SK-N-SH (cell line): ENCODE measurements at regions not wholly inside any gene's neighbourhood (a gene's known extent, or its start where the extent isn't known, plus 50 kb on each side); places are given as distances from the start of the nearest gene placed in this dataset.

Source experiments
- CHD2 ChIP-seq: fragments of 150-350 bp; IDR thresholded peaks from 2 replicates; pipeline ENCODE4 v1.6.1; 2018; ENCODE audit warnings: low read length; ENCODE audit not compliant: partially characterized antibody
- EZH2phosphoT487 ChIP-seq: fragments of 200-600 bp; sonication (generic); IDR thresholded peaks from 2 replicates; pipeline ENCODE4 v1.6.1; 2017; ENCODE audit warnings: low read depth, mixed run types, mild to moderate bottlenecking, antibody characterized with exemption, moderate library complexity, borderline replicate concordance
- MEF2A ChIP-seq: IDR thresholded peaks from 2 replicates; pipeline ENCODE4 v1.4.0; 2012; ENCODE audit warnings: low read depth, borderline replicate concordance
- MXI1 ChIP-seq: IDR thresholded peaks from 2 replicates; pipeline ENCODE4 v1.6.1; 2012; ENCODE audit warnings: mild to moderate bottlenecking, low read depth, low read length, improper control_type of control experiment
- NRF1 ChIP-seq: IDR thresholded peaks from 2 replicates; pipeline ENCODE4 v1.6.1; 2012; ENCODE audit warnings: low read depth, mild to moderate bottlenecking, low read length
- POLR2AphosphoS5 ChIP-seq: IDR thresholded peaks from 2 replicates; pipeline ENCODE4 v1.6.1; 2012; ENCODE audit warnings: low read depth, low read length
- YY1 ChIP-seq: IDR thresholded peaks from 2 replicates; pipeline ENCODE4 v1.4.0; 2012; ENCODE audit warnings: low read depth, mild to moderate bottlenecking
- TF ChIP-seq, protein P1 (sequence below): fragments of 200-600 bp; sonication (generic); IDR thresholded peaks from 2 replicates; pipeline ENCODE4 v1.6.1; 2017; ENCODE audit warnings: antibody characterized with exemption, mild to moderate bottlenecking, moderate library complexity
- TF ChIP-seq, protein P2 (sequence below): IDR thresholded peaks from 2 replicates; pipeline ENCODE4 v1.4.0; 2012; ENCODE audit warnings: low read depth

DNA sequence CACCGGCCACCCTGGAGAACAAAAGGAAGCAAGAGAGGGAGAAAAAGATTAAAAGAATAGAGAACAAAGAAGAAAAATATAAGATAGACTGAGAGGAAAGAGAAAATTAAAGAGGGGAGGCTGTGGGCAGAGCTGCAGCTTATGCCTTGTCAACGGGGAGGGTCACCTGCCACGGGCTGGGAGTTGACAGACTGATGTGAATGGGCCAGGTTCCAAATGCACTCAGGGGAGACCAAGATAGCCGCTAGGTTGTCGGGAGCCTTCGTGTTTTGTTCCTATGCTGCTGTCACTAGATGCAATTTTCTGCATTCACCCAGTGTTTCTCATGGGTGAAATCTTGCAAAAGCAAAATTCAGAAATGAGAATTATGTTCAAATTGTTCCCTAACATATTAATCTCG, 119.6 kb upstream of the MTHFD1L start:
- no peak for TF ChIP-seq EZH2phosphoT487
- no peak for TF ChIP-seq NRF1
- TF ChIP-seq YY1 = no peak
- TF ChIP-seq MXI1 = no peak
- TF ChIP-seq, protein P1, sequence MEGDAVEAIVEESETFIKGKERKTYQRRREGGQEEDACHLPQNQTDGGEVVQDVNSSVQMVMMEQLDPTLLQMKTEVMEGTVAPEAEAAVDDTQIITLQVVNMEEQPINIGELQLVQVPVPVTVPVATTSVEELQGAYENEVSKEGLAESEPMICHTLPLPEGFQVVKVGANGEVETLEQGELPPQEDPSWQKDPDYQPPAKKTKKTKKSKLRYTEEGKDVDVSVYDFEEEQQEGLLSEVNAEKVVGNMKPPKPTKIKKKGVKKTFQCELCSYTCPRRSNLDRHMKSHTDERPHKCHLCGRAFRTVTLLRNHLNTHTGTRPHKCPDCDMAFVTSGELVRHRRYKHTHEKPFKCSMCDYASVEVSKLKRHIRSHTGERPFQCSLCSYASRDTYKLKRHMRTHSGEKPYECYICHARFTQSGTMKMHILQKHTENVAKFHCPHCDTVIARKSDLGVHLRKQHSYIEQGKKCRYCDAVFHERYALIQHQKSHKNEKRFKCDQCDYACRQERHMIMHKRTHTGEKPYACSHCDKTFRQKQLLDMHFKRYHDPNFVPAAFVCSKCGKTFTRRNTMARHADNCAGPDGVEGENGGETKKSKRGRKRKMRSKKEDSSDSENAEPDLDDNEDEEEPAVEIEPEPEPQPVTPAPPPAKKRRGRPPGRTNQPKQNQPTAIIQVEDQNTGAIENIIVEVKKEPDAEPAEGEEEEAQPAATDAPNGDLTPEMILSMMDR = no peak
- no peak for TF ChIP-seq POLR2AphosphoS5
- TF ChIP-seq, protein P2, sequence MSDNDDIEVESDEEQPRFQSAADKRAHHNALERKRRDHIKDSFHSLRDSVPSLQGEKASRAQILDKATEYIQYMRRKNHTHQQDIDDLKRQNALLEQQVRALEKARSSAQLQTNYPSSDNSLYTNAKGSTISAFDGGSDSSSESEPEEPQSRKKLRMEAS = no peak
- TF ChIP-seq MEF2A = no peak
- no peak for TF ChIP-seq CHD2
